GM19035 (cell line): ENCODE measurements at regions not wholly inside any gene's neighbourhood (a gene's known extent, or its start where the extent isn't known, plus 50 kb on each side); places are given as distances from the start of the nearest gene placed in this dataset.
"Not testable (repeated sequence)": the region's sequence is repeated elsewhere in the genome, so short reads cannot be mapped to it uniquely, and the experiment has no call there.

Source experiments
- ATAC-seq: cut with Tn5 transposase; IDR thresholded peaks from one replicate; pipeline ENCODE4 v1.9.1; 2021; ENCODE audit not compliant: unreplicated experiment

GRCh38 chr2:39570614-39571013, 95.1 kb upstream of the TMEM178A start:
- ATAC-seq: no peak

GRCh38 chr2:39571111-39571731, 94.5 kb upstream of the TMEM178A start:
- ATAC-seq: no peak

DNA sequence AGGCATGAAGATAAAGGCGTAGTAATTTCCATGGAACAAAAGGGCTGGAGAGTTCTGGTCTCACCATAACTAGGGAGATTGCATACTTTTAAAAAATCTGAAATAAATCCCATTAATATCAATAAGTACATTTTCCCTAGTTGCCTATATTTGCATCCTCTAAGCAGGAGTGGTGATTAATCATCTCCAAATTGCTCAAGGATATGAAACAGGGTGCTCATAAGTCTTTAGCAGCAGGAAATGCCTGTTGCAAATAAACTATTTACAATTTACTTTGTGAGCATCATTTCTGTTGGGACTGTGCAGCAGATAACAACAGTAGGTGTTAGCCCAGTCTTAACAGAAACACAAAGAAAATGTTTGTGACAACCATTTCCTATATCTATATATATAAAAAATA, 92.4 kb upstream of the TMEM178A start:
- no peak for ATAC-seq

GRCh38 chr2:39581866-39582265, 83.9 kb upstream of the TMEM178A start:
- ATAC-seq: no peak

DNA sequence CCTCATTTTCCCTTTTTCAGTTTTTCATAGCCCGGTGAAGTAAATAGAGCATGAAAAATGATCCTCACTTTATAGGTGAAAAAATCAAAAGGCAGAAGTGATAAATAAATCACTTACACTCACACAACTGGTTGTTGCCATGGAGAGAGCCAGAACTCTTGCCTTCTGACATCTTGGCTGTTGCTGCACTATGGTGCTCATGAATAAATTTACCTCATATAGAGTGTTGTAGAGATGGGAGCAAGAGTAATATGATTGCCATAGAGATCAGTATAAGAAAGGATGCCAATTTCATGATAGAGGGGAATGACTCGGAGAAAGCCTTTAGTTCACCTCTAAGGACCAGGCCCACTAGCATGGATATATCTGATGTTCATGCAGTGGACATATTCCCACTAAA, 82.5 kb upstream of the TMEM178A start:
- ATAC-seq: no peak

DNA sequence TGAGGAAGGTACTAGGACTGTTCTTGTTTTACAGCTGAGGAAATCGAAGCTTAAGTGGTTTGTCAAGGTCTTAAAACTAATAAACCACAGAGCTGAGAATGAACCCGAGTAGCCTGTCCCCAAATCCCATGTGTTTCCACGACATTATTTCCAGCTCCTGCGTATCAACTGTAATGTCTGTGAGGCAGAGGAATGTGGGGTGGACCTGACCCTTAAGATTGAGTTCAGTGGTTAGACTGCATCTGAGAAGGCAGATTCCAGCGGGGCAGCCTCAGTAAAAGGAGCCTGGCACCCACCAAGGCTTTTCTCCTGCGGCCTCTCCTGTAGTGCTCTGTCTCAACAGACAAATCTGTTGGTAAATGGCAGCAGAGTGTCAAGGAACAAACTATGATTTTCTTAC, 81.9 kb upstream of the TMEM178A start:
- ATAC-seq: no peak

DNA sequence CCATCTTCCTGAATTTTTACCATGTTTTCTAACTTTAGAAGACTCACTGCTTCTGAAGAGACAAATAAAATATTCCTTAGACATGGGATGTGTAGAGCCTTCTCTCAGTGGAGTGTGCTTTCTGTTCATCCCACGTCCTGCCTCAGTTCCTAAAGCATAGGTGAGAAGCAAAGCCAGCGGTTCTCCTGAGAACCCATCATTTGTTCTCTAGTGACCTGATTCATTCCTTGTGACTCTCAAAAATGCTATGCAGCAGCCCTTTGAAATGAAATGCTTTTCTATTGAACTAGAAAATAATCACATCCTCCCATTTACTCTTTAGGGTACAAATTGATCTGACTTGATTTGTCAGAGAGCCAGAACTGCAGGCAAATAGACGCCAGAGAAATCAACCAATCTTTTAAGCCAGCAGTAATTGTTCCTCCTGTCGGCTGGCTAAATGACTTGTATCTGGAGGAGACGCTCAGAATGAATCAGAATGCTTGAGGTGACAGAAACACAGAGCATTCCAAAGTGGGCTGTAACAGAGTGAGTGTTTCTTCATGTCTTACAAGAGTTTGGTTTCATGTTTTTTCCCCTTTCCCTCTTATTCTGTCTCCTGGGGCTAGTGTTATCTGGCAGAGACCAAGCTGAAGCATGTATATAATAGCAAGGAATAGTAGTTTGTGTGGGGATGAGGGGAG, 81.3 kb upstream of the TMEM178A start:
- ATAC-seq: no peak

DNA sequence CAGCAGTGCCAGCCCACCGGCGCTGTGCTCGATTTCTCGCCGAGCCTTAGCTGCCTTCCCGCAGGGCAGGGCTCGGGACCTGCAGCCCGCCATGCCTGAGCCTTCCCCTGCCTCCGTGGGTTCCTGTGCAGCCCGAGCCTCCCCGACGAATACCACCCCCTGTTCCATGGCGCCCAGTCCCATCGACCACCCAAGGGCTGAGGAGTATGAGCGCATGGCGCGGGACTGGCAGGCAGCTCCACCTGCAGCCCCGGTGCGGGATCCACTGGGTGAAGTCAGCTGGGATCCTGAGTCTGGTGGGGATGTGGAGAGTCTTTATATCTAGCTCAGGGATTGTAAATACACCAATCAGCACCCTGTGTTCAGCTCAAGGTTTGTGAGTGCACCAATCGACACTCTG, 80.2 kb upstream of the TMEM178A start:
- not testable (repeated sequence) for ATAC-seq

- ATAC-seq: no peak
These were observed 78.5 kb upstream of the TMEM178A start for GRCh38 chr2:39587168-39587567.

- no peak for ATAC-seq
These were observed 78.1 kb upstream of the TMEM178A start for GRCh38 chr2:39587641-39588040.

DNA sequence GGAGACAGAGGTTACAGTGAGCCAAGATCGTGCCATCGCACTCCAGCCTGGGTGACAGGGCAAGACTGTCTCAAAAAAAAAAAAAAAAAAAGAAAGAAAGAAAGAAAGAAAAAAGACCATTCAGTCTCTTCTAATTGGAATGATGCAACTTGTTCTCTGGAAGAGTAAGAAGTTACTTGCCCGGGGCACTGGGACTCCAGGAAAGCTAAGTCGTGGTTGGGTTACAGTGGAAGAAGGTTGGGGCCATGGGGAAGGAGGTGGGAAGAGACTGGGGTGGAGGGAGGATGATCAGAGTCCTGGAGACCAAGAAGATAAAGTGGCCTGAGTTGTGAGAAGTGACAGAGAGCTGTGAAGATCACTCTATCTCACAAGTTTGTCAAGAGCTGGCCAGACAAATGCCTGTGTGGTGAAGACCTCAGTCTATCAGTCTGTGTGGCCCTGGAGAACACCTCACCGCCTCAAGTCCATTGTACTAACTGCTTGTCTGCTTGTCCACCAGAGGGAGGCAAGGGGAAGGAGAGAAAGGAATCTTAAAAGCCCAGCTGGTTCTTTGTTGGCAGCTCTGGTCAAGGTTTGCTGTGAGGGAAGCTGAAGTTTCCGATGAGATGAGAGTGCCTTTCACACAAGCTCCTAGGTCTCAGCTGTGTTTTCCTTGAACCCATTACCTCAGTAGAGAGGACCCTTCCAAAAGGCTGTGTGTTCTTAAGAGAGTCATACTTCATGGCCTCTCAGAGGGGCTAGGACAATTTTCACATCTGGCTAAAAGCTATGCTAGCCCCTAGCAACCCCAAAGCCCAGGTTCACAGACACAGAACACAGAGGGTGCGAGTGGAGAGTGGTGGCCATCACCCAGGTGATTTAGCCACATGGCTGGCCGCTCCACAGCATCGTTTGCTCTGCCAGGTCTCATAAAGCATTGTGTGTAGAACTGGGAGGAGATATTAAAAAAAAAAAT, 72.0 kb upstream of the TMEM178A start:
- ATAC-seq: peak; percentile 58

GRCh38 chr2:39595116-39595515, 70.6 kb upstream of the TMEM178A start:
- no peak for ATAC-seq

DNA sequence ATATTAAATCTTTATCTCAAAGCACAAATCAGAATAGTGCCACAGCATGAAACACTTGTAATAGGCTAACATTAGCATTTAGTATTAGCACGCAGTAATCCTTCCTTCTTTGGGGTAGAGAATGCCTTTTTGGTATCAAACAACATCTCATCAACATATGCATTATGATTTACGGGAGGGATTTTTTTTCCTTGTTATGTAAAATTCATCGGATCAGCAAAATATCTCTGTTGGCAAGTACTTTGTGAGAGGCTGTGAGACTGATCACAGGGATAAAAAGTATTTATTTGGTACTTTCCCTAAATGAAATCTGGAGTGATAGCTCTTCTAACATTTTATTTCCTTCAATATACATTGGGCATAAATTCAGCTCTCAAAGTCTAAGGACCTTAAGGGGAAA, 68.4 kb upstream of the TMEM178A start:
- ATAC-seq: no peak

GRCh38 chr2:39602616-39603015, 63.1 kb upstream of the TMEM178A start:
- ATAC-seq: no peak

DNA sequence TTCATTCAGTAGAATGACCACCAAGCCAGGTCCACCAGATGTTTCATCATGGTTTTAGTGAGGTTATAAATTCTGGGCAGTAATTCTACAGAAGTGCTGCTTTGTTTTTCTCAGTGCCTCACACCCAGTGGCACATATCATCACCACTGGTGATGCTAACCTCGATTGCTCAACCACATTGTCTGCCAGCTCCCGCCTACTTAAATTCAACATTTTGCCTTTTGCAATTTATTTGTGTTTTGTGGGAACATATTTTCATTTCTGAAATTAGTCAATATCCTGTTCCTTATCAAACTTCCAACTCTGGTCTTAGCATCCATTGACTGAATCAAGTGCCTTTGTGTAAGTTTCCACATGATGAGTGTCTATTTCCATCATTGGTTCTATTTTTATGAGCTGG, 62.3 kb upstream of the TMEM178A start:
- ATAC-seq: no peak

GRCh38 chr2:39604866-39605265, 60.9 kb upstream of the TMEM178A start:
- no peak for ATAC-seq

DNA sequence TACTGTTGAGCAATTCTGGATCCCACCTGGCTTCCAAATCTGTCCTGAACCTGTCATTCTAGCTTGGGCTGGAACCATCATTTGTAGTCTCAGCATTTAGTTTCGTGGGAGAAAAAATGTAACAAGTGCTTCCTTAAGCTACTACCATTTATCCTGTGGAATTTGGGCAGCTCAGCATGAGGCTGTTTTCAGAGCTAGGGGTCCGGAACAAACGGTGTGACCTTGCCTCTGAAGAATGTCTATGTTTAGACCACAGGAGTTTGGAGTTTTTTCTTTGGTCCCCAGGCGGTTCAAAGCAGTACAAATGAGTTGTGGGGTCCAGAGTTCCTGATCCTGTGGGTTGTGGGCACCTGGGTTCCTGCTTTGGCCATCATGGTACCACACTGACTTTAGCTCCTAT, 59.1 kb upstream of the TMEM178A start:
- ATAC-seq: no peak

GRCh38 chr2:39607538-39608262, 58.0 kb upstream of the TMEM178A start:
- ATAC-seq: no peak

DNA sequence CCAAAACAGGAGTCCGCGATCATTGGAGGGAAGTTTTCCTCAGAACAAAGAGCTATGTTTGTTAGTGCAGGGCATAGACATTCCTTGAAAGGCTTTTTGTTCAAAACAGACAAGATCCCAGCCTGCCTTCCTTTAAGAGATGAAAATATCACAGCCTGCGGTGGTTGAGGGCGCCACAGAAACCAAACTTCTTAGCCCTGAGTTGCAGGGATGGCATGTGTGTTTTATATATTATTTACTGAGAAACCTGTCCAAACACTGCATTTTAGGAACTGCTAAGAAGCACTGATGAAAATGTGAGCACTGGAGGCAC, 57.5 kb upstream of the TMEM178A start:
- ATAC-seq: no peak

DNA sequence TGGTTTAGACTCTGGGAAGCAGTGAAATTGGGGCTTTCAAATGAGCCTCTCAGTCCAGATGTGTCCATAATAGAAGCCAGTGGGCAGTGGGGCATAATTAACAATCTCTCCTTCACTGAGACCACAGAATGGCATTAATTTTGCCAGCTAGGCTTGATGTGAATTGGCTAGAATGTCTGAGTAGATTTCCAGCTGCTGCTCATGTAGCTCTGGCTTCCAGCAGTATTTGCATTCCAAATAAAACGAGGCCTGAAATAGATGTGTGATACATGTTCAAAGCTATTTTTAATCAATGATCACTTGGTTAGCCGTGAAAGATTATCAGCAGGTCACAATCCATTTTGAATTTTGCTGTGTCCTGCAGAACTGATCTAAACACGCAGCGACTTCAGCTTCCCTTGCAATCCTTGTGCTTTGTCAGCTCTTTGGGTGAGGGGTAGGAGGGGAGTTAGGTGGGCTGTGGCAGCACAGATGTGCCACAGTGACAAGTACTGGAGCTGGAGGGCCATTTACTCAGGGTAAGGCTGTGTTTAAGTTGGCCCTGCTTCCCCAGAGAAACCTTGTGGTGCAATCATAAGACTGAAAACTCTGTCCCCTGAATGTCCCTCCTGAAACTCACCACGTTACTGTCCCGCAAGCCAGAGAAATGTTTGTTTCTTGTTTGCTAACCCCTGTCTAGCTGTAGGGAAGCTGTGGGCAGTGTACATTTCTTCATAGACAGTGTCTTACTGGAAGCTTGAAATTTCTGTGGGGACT, 56.9 kb upstream of the TMEM178A start:
- ATAC-seq: no peak

DNA sequence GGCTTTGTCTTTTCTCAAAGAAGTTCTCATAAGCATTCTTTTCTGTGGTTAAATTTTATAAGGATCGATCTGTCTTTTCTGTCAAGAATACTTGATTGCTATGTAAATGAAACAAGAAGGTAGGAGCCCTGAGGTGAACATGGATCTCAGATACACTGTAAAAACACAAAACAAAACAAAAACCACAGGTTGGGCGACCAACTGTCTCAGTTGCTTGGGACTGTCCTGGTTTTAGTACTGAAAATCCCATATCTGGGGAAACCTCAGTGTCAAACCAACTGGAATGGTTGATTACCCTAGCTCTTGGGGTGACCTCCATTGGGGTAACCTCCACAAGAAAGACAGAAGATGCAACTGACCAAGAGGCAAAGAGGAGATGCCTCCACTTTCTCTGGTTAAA, 55.8 kb upstream of the TMEM178A start:
- no peak for ATAC-seq
